ENCODE measurements at regions not wholly inside any gene's neighbourhood (a gene's known extent, or its start where the extent isn't known, plus 50 kb on each side); places are given as distances from the start of the nearest gene placed in this dataset.

GRCh38 chr18:40576507-40577115 lies 1378.4 kb upstream of the PIK3C3 start:
- Histone ChIP-seq H3K4me3 (ENCODE audit: insufficient read depth in 1 of 2, low read depth in 1 of 2, low read length in 2 of 2) (no peak overlapping the region), H2BK5ac (ENCODE audit: low read depth, low read length, poor library complexity, severe bottlenecking) (no peak overlapping the region), H3K9ac (ENCODE audit: low read length) (no peak overlapping the region), H4K91ac (ENCODE audit: low read length) (no peak overlapping the region), H4K8ac (ENCODE audit: low read length) (no peak overlapping the region), H2BK120ac (ENCODE audit: low read depth, low read length) (no peak overlapping the region), H2AFZ (ENCODE audit: low read depth, low read length) (no peak overlapping the region), H3K4ac (ENCODE audit: low read depth in 1 of 2, low read length in 2 of 2) (no peak overlapping the region), H3K4me2 (ENCODE audit: low read length, poor library complexity, severe bottlenecking) (no peak overlapping the region), H3K4me1 (ENCODE audit: control insufficient read depth, insufficient read depth, low read depth, low read length) (peaks cover 2% of the 10 kb centered on the region), H3K79me1 (replicated peaks; ENCODE audit: low read length, poor library complexity, severe bottlenecking) (no peaks in the 10 kb centered on the region), H3K14ac (ENCODE audit: low read length in 2 of 2) (no peak overlapping the region), H3K27me3 (ENCODE audit: control insufficient read depth in 1 of 2, insufficient read depth in 1 of 2, low read length in 2 of 2) (no peaks in the 10 kb centered on the region), H3K27ac (ENCODE audit: low read length, poor library complexity, severe bottlenecking) (no peak overlapping the region), H3K23ac (ENCODE audit: low read length in 2 of 2) (no peak overlapping the region), H2BK12ac (ENCODE audit: low read length in 2 of 2) (no peak overlapping the region), H3K36me3 (ENCODE audit: control insufficient read depth in 1 of 2, insufficient read depth in 2 of 2, low read depth in 1 of 2, low read length in 2 of 2) (no peaks in the 10 kb centered on the region), H2AK5ac (ENCODE audit: low read length, severe bottlenecking) (no peak overlapping the region), H3K18ac (ENCODE audit: low read depth in 1 of 2, low read length in 2 of 2) (no peak overlapping the region), H3K9me3 (ENCODE audit: control insufficient read depth, low read length) (no peaks in the 10 kb centered on the region), H2BK15ac (ENCODE audit: low read depth, poor library complexity, severe bottlenecking) (no peak overlapping the region)
- DNase-seq: peak; percentile 12
- WGBS: 50% methylated on average over 3 of the region's 4 CpGs

DNA sequence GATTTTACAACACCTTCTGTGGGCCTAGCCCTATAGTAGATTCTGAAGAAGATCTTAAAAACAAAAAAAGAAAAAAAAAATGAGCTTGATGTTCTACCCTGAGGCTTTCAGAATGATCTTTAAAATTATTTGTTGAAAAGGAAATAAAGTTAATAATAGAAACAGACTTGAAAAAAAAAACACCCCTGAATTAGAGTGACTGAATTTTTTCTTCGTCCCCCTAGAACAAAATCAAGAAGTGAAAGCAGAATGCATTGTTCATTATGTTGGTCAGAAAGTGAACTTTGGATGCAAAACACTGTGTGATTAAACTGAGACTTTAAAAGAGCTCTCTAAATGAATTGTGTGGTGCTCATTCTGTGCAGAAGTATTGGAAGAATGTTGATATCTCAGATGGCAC lies 1384.4 kb upstream of the PIK3C3 start:
- Histone ChIP-seq H4K91ac (ENCODE audit: low read length) (no peak overlapping the region), H3K4ac (ENCODE audit: low read depth in 1 of 2, low read length in 2 of 2) (no peak overlapping the region), H3K9ac (ENCODE audit: low read length) (no peak overlapping the region), H2BK5ac (ENCODE audit: low read depth, low read length, poor library complexity, severe bottlenecking) (no peak overlapping the region), H3K23ac (ENCODE audit: low read length in 2 of 2) (no peak overlapping the region), H3K9me3 (ENCODE audit: control insufficient read depth, low read length) (no peaks in the 10 kb centered on the region), H4K8ac (ENCODE audit: low read length) (no peak overlapping the region), H3K4me1 (ENCODE audit: control insufficient read depth, insufficient read depth, low read depth, low read length) (no peaks in the 10 kb centered on the region), H2BK120ac (ENCODE audit: low read depth, low read length) (no peak overlapping the region), H3K27ac (ENCODE audit: low read length, poor library complexity, severe bottlenecking) (no peak overlapping the region), H3K18ac (ENCODE audit: low read depth in 1 of 2, low read length in 2 of 2) (no peak overlapping the region), H2AK5ac (ENCODE audit: low read length, severe bottlenecking) (no peak overlapping the region), H3K79me1 (replicated peaks; ENCODE audit: low read length, poor library complexity, severe bottlenecking) (no peaks in the 10 kb centered on the region), H2BK12ac (ENCODE audit: low read length in 2 of 2) (no peak overlapping the region), H2AFZ (ENCODE audit: low read depth, low read length) (no peak overlapping the region), H3K4me2 (ENCODE audit: low read length, poor library complexity, severe bottlenecking) (no peak overlapping the region), H3K36me3 (ENCODE audit: control insufficient read depth in 1 of 2, insufficient read depth in 2 of 2, low read depth in 1 of 2, low read length in 2 of 2) (no peaks in the 10 kb centered on the region), H3K27me3 (ENCODE audit: control insufficient read depth in 1 of 2, insufficient read depth in 1 of 2, low read length in 2 of 2) (no peaks in the 10 kb centered on the region), H3K14ac (ENCODE audit: low read length in 2 of 2) (no peak overlapping the region), H3K4me3 (ENCODE audit: insufficient read depth in 1 of 2, low read depth in 1 of 2, low read length in 2 of 2) (no peak overlapping the region), H2BK15ac (ENCODE audit: low read depth, poor library complexity, severe bottlenecking) (no peak overlapping the region)
- no peak for DNase-seq
- 100% methylated on average over 1 of the region's 1 CpG for WGBS

DNA sequence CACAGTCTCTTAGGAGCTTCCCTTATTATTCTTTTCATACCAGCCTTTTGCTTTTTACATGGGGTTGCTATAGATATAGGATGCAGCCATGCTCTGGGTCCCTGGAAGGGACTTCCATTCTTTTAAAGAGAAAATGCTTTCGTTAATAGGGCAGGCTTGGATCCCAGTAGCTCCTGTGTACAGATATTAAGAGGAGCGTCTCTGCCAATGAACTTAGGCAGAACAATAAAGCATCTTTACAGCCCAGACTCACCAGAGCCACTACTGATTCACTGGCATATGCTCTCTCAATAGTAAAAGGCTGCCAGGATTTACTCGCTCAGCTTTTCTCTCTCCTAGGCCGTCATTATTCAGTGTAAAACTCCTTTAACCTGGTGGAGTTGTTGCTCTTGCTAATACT lies 1385.4 kb upstream of the PIK3C3 start:
- H3K9me3 ChIP-seq (ENCODE audit: control insufficient read depth, low read length): no peaks in the 10 kb centered on the region
- 100% methylated on average over 4 of the region's 4 CpGs for WGBS
- H3K36me3 ChIP-seq (ENCODE audit: control insufficient read depth in 1 of 2, insufficient read depth in 2 of 2, low read depth in 1 of 2, low read length in 2 of 2): no peaks in the 10 kb centered on the region

GRCh38 chr18:40566510-40566844 lies 1388.6 kb upstream of the PIK3C3 start:
- WGBS: no CpG with 5 or more reads among the region's 1 CpG
- DNase-seq: no peak

More for the DNA sequence above, 1385.4 kb upstream of the PIK3C3 start:
- Histone ChIP-seq H2AFZ (ENCODE audit: low read depth, low read length) (no peak overlapping the region), H3K4ac (ENCODE audit: low read depth in 1 of 2, low read length in 2 of 2) (no peak overlapping the region), H2BK120ac (ENCODE audit: low read depth, low read length) (no peak overlapping the region), H3K14ac (ENCODE audit: low read length in 2 of 2) (no peak overlapping the region), H4K91ac (ENCODE audit: low read length) (no peak overlapping the region), H3K23ac (ENCODE audit: low read length in 2 of 2) (no peak overlapping the region), H2BK5ac (ENCODE audit: low read depth, low read length, poor library complexity, severe bottlenecking) (no peak overlapping the region), H3K27ac (ENCODE audit: low read length, poor library complexity, severe bottlenecking) (no peak overlapping the region), H3K27me3 (ENCODE audit: control insufficient read depth in 1 of 2, insufficient read depth in 1 of 2, low read length in 2 of 2) (no peaks in the 10 kb centered on the region), H3K79me1 (replicated peaks; ENCODE audit: low read length, poor library complexity, severe bottlenecking) (no peaks in the 10 kb centered on the region), H3K9ac (ENCODE audit: low read length) (no peak overlapping the region), H2BK15ac (ENCODE audit: low read depth, poor library complexity, severe bottlenecking) (no peak overlapping the region), H3K18ac (ENCODE audit: low read depth in 1 of 2, low read length in 2 of 2) (no peak overlapping the region), H2BK12ac (ENCODE audit: low read length in 2 of 2) (no peak overlapping the region), H3K4me1 (ENCODE audit: control insufficient read depth, insufficient read depth, low read depth, low read length) (no peaks in the 10 kb centered on the region), H3K4me2 (ENCODE audit: low read length, poor library complexity, severe bottlenecking) (no peak overlapping the region), H3K4me3 (ENCODE audit: insufficient read depth in 1 of 2, low read depth in 1 of 2, low read length in 2 of 2) (no peak overlapping the region), H4K8ac (ENCODE audit: low read length) (no peak overlapping the region), H2AK5ac (ENCODE audit: low read length, severe bottlenecking) (no peak overlapping the region)
- no peak for DNase-seq

More at GRCh38 chr18:40566510-40566844, 1388.6 kb upstream of the PIK3C3 start:
- H2BK15ac ChIP-seq (ENCODE audit: low read depth, poor library complexity, severe bottlenecking): no peak overlapping the region
- H2BK5ac ChIP-seq (ENCODE audit: low read depth, low read length, poor library complexity, severe bottlenecking): no peak overlapping the region
- no peak overlapping the region for H3K23ac ChIP-seq (ENCODE audit: low read length in 2 of 2)
- H2AK5ac ChIP-seq (ENCODE audit: low read length, severe bottlenecking): no peak overlapping the region
- no peak overlapping the region for H3K4me2 ChIP-seq (ENCODE audit: low read length, poor library complexity, severe bottlenecking)
- H2BK120ac ChIP-seq (ENCODE audit: low read depth, low read length): no peak overlapping the region
- no peaks in the 10 kb centered on the region for H3K4me1 ChIP-seq (ENCODE audit: control insufficient read depth, insufficient read depth, low read depth, low read length)
- no peaks in the 10 kb centered on the region for H3K36me3 ChIP-seq (ENCODE audit: control insufficient read depth in 1 of 2, insufficient read depth in 2 of 2, low read depth in 1 of 2, low read length in 2 of 2)
- H3K27ac ChIP-seq (ENCODE audit: low read length, poor library complexity, severe bottlenecking): no peak overlapping the region
- no peaks in the 10 kb centered on the region for H3K27me3 ChIP-seq (ENCODE audit: control insufficient read depth in 1 of 2, insufficient read depth in 1 of 2, low read length in 2 of 2)
- no peak overlapping the region for H3K18ac ChIP-seq (ENCODE audit: low read depth in 1 of 2, low read length in 2 of 2)
- no peaks in the 10 kb centered on the region for H3K79me1 ChIP-seq (replicated peaks; ENCODE audit: low read length, poor library complexity, severe bottlenecking)
- H3K14ac ChIP-seq (ENCODE audit: low read length in 2 of 2): no peak overlapping the region
- no peak overlapping the region for H3K4ac ChIP-seq (ENCODE audit: low read depth in 1 of 2, low read length in 2 of 2)
- H4K8ac ChIP-seq (ENCODE audit: low read length): no peak overlapping the region
- H3K4me3 ChIP-seq (ENCODE audit: insufficient read depth in 1 of 2, low read depth in 1 of 2, low read length in 2 of 2): no peak overlapping the region
- H2BK12ac ChIP-seq (ENCODE audit: low read length in 2 of 2): no peak overlapping the region
- H4K91ac ChIP-seq (ENCODE audit: low read length): no peak overlapping the region
- no peak overlapping the region for H2AFZ ChIP-seq (ENCODE audit: low read depth, low read length)
- H3K9ac ChIP-seq (ENCODE audit: low read length): no peak overlapping the region
- no peaks in the 10 kb centered on the region for H3K9me3 ChIP-seq (ENCODE audit: control insufficient read depth, low read length)
